ENCODE measurements at regions not wholly inside any gene's neighbourhood (a gene's known extent, or its start where the extent isn't known, plus 50 kb on each side); places are given as distances from the start of the nearest gene placed in this dataset.

DNA sequence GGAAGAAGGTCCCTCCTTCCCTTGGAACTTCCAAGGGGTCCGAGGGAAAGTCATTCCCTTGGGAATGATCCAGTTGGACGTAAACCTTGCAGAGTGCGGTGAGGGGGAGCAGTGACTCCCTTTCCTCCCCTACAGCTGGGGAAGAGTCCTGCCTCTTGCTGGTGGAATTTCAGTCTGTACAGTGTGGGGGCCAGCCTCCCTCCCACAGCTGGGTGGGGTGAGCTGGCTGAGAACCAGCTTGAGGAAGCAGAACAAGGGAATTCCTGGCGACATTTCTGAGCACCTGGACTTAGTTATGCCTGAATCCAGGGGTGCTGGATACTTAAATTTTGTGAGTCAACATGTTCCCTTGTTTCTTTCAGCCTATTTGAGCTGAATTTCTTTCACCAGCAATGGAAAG is 152.0 kb downstream of the ANKRD60 start:
- Histone ChIP-seq H3K4ac (replicated peaks; ENCODE audit: insufficient read length, low read depth, low read length) (no peak overlapping the region), H3K4me1 (replicated peaks in 1 of 4; ENCODE audit: control insufficient read depth in 3 of 4, insufficient read depth in 4 of 4, low read length in 3 of 4) (no peaks in the 10 kb centered on the region; a peak in 1 of 7 replicates), H3K36me3 (ENCODE audit: control insufficient read depth in 2 of 4, insufficient read depth in 4 of 4, low read length in 3 of 4) (no peaks in the 10 kb centered on the region), H3K79me1 (ENCODE audit: low read depth, low read length) (no peaks in the 10 kb centered on the region), H4K8ac (ENCODE audit: extremely low read depth, insufficient read depth, low read length) (no peak overlapping the region), H3K9me3 (ENCODE audit: insufficient read depth in 2 of 2, low read depth in 1 of 2, low read length in 1 of 2) (0 out of 4 replicates have a peak, but pooled peaks cover 0 to 2% of the 10 kb centered on the region in 2 experiments), H3K79me2 (ENCODE audit: control insufficient read depth in 1 of 2, insufficient read depth in 2 of 2, low read length in 2 of 2) (no peaks in the 10 kb centered on the region), H3K4me2 (ENCODE audit: insufficient read depth in 1 of 2, low read depth in 2 of 2, low read length in 2 of 2) (no peak overlapping the region), H3K9ac (replicated peaks in 1 of 4; ENCODE audit: extremely low read depth in 1 of 4, low read depth in 3 of 4, low read length in 3 of 4) (no peak overlapping the region), H2AFZ (ENCODE audit: low read length) (no peak overlapping the region), H4K20me1 (replicated peaks in 1 of 2; ENCODE audit: control insufficient read depth in 1 of 2, insufficient read depth in 2 of 2, low read length in 2 of 2) (no peaks in the 10 kb centered on the region), H2BK20ac (ENCODE audit: low read length) (no peak overlapping the region), H3K23ac (ENCODE audit: insufficient read length) (no peak overlapping the region), H2BK120ac (replicated peaks; ENCODE audit: low read depth, low read length) (no peak overlapping the region), H2AK5ac (ENCODE audit: low read depth, low read length) (no peak overlapping the region), H4K91ac (replicated peaks; ENCODE audit: insufficient read length, low read length) (no peak overlapping the region), H2BK5ac (ENCODE audit: low read depth, low read length) (no peak overlapping the region), H3K27ac (ENCODE audit: low read depth, low read length) (no peak overlapping the region), H3K14ac (ENCODE audit: insufficient read length) (no peak overlapping the region), H3K4me3 (ENCODE audit: extremely low read depth in 1 of 4, insufficient read depth in 2 of 4, low read depth in 3 of 4, low read length in 4 of 4) (no peak overlapping the region), H3K23me2 (ENCODE audit: low read depth, low read length) (no peaks in the 10 kb centered on the region), H2BK15ac (ENCODE audit: low read length) (no peak overlapping the region), H3K27me3 (replicated peaks in 1 of 4; ENCODE audit: control insufficient read depth in 3 of 4, extremely low read depth in 1 of 4, insufficient read depth in 3 of 4, low read length in 3 of 4) (no peaks in the 10 kb centered on the region), H2BK12ac (ENCODE audit: low read depth, low read length) (no peak overlapping the region), H4K5ac (ENCODE audit: insufficient read length, low read depth, low read length) (no peak overlapping the region), H3K56ac (replicated peaks; ENCODE audit: insufficient read length, low read depth, low read length) (no peak overlapping the region), H3K18ac (ENCODE audit: extremely low read depth, low read length) (no peak overlapping the region)
- ChIA-PET CTCF (ENCODE audit: partially characterized antibody) (interaction anchor here (0.6 to 6.5 kb wide), 6 partner anchors 11 to 422 kb away, joined by 3 to 36 read pairs (median 4); no protein-coding TSS in a partner anchor), POLR2A (ENCODE audit: partially characterized antibody) (no interaction called here)
- WGBS, 2 experiments (ENCODE audit: extremely low coverage in 1 of 2, insufficient coverage in 1 of 2, insufficient read length in 1 of 2, insufficient replicate concordance in 2 of 2, low coverage in 1 of 2, low lambda C conversion rate in 2 of 2, missing lambda C conversion rate in 1 of 2) = 88% methylated on average over 4 of the region's 4 CpGs; no CpG with 5 or more reads in 1 of the 2 experiments
- peak in 1 of 2 experiments; percentile 14 for DNase-seq (ENCODE audit: low read depth in 1 of 2, low spot score in 2 of 2)
- FAIRE-seq = no peak
- TF ChIP-seq GTF2F1 (IDR thresholded peaks at IDR 0.05; ENCODE audit: borderline replicate concordance, low read depth, low read length) (no peak), NRF1 (IDR thresholded peaks at IDR 0.05; ENCODE audit: low read depth, low read length) (no peak), TEAD4 (IDR thresholded peaks at IDR 0.05; ENCODE audit: low read depth, low read length) (no peak), BCL11A (IDR thresholded peaks at IDR 0.05; ENCODE audit: low read depth in 2 of 2, low read length in 2 of 2) (no peak), FOSL1 (IDR thresholded peaks at IDR 0.05; ENCODE audit: insufficient read depth, low read depth, low read length) (no peak), SP2 (IDR thresholded peaks at IDR 0.05; ENCODE audit: low read length) (no peak), PHF8 (conservative IDR thresholded peaks at IDR 0.05; ENCODE audit: low read depth, low read length) (no peak)

All from H1 (cell line).